SU-DHL-6 (cell line): ENCODE measurements at regions not wholly inside any gene's neighbourhood (a gene's known extent, or its start where the extent isn't known, plus 50 kb on each side); places are given as distances from the start of the nearest gene placed in this dataset.

ENCODE experiments used
- H2AFZ ChIP-seq: fragments of 200-600 bp; sonication (generic); 2 replicates; pipeline ENCODE4 v1.6.1; 2014; ENCODE audit warnings: low read depth, mild to moderate bottlenecking, moderate library complexity, mixed read lengths, antibody characterized with exemption, low read length; ENCODE audit not compliant: severe bottlenecking
- H3F3A ChIP-seq: fragments of 200-600 bp; shearing (Covaris generic); 2 replicates; pipeline ENCODE4 v1.6.0; 2016; ENCODE audit warnings: antibody characterized with exemption, mild to moderate bottlenecking; ENCODE audit not compliant: insufficient read depth
- H3K27ac ChIP-seq: fragments of 200-600 bp; sonication (generic); 2 replicates; pipeline ENCODE4 v1.5.1; 2016; ENCODE audit warnings: low read depth, mild to moderate bottlenecking, low read length, moderate library complexity, mixed read lengths
- H3K27me3 ChIP-seq: fragments of 200-600 bp; sonication (generic), shearing (Covaris generic); 2 replicates; pipeline ENCODE4 v1.6.0; 2014; ENCODE audit warnings: mild to moderate bottlenecking, low read length
- H3K36me3 ChIP-seq: fragments of 200-600 bp; sonication (generic); 2 replicates; pipeline ENCODE4 v1.6.1; 2014; ENCODE audit warnings: mild to moderate bottlenecking, low read length, mixed read lengths
- H3K4me2 ChIP-seq: fragments of 300-600, 200-600 bp; shearing (Covaris generic), sonication (generic); 2 replicates; pipeline ENCODE4 v1.6.0; 2014; ENCODE audit warnings: low read length, low read depth, mild to moderate bottlenecking; ENCODE audit not compliant: poor library complexity, severe bottlenecking
- H3K4me3 ChIP-seq: fragments of 200-600 bp; sonication (generic); 2 replicates; pipeline ENCODE4 v1.5.1; 2014; ENCODE audit warnings: antibody characterized with exemption, low read length, mild to moderate bottlenecking, mixed read lengths; ENCODE audit not compliant: insufficient read depth, poor library complexity, severe bottlenecking
- H3K79me2 ChIP-seq: fragments of 200-600 bp; sonication (generic); 2 replicates; pipeline ENCODE4 v1.6.1; 2014; ENCODE audit warnings: mild to moderate bottlenecking, low read length, moderate library complexity; ENCODE audit not compliant: insufficient read depth
- H3K9ac ChIP-seq: fragments of 200-600 bp; sonication (generic); 2 replicates; pipeline ENCODE4 v1.7.0; 2014; ENCODE audit warnings: mild to moderate bottlenecking, low read length
- H3K9me2 ChIP-seq: fragments of 200-600 bp; sonication (generic); replicated peaks from 2 replicates; pipeline ENCODE4 v1.6.1; 2014; ENCODE audit warnings: low read length; ENCODE audit not compliant: insufficient read depth
- H3K9me3 ChIP-seq: fragments of 200-600 bp; sonication (generic); 2 replicates; pipeline ENCODE4 v1.6.1; 2014; ENCODE audit warnings: low read length, mixed read lengths; ENCODE audit not compliant: insufficient read depth
- H4K20me1 ChIP-seq: fragments of 200-600 bp; sonication (generic); 2 replicates; pipeline ENCODE4 v1.6.1; 2014; ENCODE audit warnings: low read depth, mild to moderate bottlenecking, antibody characterized with exemption, low read length, moderate library complexity, mixed read lengths
- EZH2phosphoT487 ChIP-seq: fragments of 200-600 bp; sonication (generic), shearing (Covaris generic); conservative IDR thresholded peaks from 2 replicates; pipeline ENCODE4 v1.6.1; 2018; ENCODE audit warnings: mild to moderate bottlenecking, antibody characterized with exemption, low read length, moderate library complexity, mixed read lengths
- TF ChIP-seq, protein P1 (sequence below): fragments of 200-600 bp; sonication (generic); IDR thresholded peaks from one replicate; pipeline ENCODE4 v1.5.1; 2017; ENCODE audit warnings: antibody characterized with exemption, mild to moderate bottlenecking, low read length, moderate library complexity; ENCODE audit not compliant: insufficient read depth, poor library complexity, severe bottlenecking

DNA sequence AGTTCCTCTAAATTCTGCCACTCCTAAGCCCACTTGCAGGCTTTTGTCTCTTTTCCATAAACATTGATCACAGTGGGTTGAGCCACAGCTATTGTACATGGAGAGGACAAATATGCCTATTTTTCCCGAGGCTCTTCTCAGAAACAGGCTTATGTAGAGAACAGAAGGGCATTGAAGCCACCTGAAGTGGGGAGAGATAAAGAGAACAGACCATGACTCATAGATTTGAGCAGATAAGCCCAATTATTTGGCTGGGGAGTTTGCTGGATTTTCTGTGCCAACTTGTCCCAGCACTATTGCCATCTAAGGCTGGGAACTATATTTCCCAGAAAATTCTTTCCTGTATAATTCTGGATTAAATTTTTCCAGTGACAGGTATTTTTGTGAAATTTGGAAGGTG is 446.1 kb upstream of the RPS6KA3 start:
- H3K4me3 ChIP-seq = no peak overlapping the region
- no peak for TF ChIP-seq EZH2phosphoT487
- TF ChIP-seq, protein P1, sequence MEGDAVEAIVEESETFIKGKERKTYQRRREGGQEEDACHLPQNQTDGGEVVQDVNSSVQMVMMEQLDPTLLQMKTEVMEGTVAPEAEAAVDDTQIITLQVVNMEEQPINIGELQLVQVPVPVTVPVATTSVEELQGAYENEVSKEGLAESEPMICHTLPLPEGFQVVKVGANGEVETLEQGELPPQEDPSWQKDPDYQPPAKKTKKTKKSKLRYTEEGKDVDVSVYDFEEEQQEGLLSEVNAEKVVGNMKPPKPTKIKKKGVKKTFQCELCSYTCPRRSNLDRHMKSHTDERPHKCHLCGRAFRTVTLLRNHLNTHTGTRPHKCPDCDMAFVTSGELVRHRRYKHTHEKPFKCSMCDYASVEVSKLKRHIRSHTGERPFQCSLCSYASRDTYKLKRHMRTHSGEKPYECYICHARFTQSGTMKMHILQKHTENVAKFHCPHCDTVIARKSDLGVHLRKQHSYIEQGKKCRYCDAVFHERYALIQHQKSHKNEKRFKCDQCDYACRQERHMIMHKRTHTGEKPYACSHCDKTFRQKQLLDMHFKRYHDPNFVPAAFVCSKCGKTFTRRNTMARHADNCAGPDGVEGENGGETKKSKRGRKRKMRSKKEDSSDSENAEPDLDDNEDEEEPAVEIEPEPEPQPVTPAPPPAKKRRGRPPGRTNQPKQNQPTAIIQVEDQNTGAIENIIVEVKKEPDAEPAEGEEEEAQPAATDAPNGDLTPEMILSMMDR = no peak
- H3K27me3 ChIP-seq = no peaks in the 10 kb centered on the region
- H4K20me1 ChIP-seq = no peaks in the 10 kb centered on the region
- no peak overlapping the region for H3K27ac ChIP-seq
- H3K79me2 ChIP-seq = no peaks in the 10 kb centered on the region
- H3K4me2 ChIP-seq = no peak overlapping the region
- H3K9ac ChIP-seq = no peak overlapping the region
- H3K36me3 ChIP-seq = no peaks in the 10 kb centered on the region
- no peaks in the 10 kb centered on the region for H3K9me3 ChIP-seq
- no peaks in the 10 kb centered on the region for H3K9me2 ChIP-seq
- no peaks in the 10 kb centered on the region for H3F3A ChIP-seq
- no peak overlapping the region for H2AFZ ChIP-seq

DNA sequence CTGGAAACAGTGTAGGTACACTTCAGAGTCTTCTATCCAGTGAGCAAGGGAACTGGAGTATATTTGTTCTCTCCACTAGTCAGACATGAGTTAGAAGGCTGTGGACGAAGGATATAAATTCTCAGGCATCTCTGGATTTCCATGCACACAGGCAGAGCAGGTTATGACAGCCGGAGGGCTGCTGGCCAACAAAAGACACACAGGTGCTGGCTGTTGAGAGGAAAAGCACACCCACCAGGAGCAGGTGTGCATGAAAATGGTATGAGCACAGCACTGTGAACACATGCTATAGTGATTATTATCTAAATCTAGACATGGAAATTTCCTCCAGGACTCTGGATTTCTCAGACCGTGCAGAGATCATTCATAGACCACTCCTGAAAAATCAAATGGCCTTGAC is 444.7 kb upstream of the RPS6KA3 start:
- Histone ChIP-seq H3K4me2 (no peak overlapping the region), H3K4me3 (no peak overlapping the region), H3K9me2 (no peaks in the 10 kb centered on the region), H3K27ac (no peak overlapping the region), H3K27me3 (no peaks in the 10 kb centered on the region), H2AFZ (no peak overlapping the region), H3K9ac (no peak overlapping the region), H3F3A (no peaks in the 10 kb centered on the region), H3K79me2 (no peaks in the 10 kb centered on the region), H4K20me1 (no peaks in the 10 kb centered on the region), H3K36me3 (no peaks in the 10 kb centered on the region), H3K9me3 (no peaks in the 10 kb centered on the region)
- no peak for TF ChIP-seq EZH2phosphoT487
- TF ChIP-seq, protein P1 = no peak

DNA sequence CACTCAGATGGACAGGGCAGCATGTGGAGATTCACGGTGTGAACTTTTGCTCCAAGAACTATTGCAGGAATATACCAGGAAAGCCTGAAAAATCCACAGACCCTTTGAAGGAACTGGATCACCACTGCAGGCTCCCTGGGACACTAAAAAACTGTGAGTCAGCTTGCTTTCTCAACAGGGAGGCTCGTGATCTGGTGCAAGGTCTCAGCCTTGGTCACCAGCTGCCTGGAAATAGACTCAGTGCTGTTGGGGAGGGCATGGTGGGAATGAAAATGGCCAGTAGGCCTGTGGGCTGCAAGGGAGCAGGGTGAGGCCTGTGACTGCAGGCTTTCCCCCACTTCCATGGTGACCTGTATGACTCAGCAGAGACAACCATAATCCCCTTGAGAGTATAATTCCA is 426.4 kb upstream of the RPS6KA3 start:
- H2AFZ ChIP-seq = no peak overlapping the region

More for the DNA sequence above, 426.4 kb upstream of the RPS6KA3 start:
- Histone ChIP-seq H3K27ac (no peak overlapping the region), H3K27me3 (no peaks in the 10 kb centered on the region), H3K4me2 (no peak overlapping the region), H3K36me3 (no peaks in the 10 kb centered on the region), H3K9me2 (no peaks in the 10 kb centered on the region), H3K79me2 (no peaks in the 10 kb centered on the region), H3K9me3 (no peaks in the 10 kb centered on the region), H3F3A (no peaks in the 10 kb centered on the region), H3K4me3 (no peak overlapping the region), H4K20me1 (no peaks in the 10 kb centered on the region), H3K9ac (no peak overlapping the region)
- TF ChIP-seq, protein P1 = no peak
- TF ChIP-seq EZH2phosphoT487 = no peak
